ENCODE measurements at regions not wholly inside any gene's neighbourhood (a gene's known extent, or its start where the extent isn't known, plus 50 kb on each side); places are given as distances from the start of the nearest gene placed in this dataset.
A peak's percentile ranks its signal among the peaks of the same experiment; 100 is the strongest.

DNA sequence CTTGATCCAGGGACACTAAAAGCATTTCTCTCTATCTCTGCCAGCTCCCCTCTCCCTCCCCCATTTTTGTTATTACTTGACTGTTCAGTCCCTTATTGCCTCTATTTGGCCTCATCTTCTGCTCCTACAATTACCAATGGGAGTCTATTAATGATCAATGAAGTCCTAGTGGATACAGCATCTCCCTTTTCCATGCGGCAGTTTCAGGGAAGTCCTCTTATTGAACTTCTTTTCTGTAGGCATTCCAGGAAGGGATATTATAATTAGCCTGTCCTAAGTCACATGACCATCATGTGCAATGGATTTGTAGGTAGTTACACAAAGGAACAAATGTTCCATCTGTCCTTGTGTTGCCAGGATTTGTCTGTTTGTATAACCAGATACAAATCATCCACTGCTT lies 495.1 kb upstream of the CNTNAP5 start:
- TF ChIP-seq, protein P1, sequence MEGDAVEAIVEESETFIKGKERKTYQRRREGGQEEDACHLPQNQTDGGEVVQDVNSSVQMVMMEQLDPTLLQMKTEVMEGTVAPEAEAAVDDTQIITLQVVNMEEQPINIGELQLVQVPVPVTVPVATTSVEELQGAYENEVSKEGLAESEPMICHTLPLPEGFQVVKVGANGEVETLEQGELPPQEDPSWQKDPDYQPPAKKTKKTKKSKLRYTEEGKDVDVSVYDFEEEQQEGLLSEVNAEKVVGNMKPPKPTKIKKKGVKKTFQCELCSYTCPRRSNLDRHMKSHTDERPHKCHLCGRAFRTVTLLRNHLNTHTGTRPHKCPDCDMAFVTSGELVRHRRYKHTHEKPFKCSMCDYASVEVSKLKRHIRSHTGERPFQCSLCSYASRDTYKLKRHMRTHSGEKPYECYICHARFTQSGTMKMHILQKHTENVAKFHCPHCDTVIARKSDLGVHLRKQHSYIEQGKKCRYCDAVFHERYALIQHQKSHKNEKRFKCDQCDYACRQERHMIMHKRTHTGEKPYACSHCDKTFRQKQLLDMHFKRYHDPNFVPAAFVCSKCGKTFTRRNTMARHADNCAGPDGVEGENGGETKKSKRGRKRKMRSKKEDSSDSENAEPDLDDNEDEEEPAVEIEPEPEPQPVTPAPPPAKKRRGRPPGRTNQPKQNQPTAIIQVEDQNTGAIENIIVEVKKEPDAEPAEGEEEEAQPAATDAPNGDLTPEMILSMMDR (IDR thresholded peaks at IDR 0.05; ENCODE audit: control extremely low read depth, extremely low read depth): no peak
- H3K4me3 ChIP-seq: no peak overlapping the region
- peaks cover 0 to 2% (median 0%) of the 10 kb centered on the region in 4 donors for H3K9me3 ChIP-seq (ENCODE audit: control insufficient read depth in 4 of 4, insufficient read depth in 3 of 4, low read length in 3 of 4)
- ATAC-seq (ENCODE audit: insufficient read depth, low FRiP score) (no peak), DNase-seq (no peak)
- no peaks in the 10 kb centered on the region for H3K27me3 ChIP-seq (ENCODE audit: control insufficient read depth in 3 of 3, insufficient read depth in 3 of 3, low read length in 2 of 3)
- peaks cover 0 to 4% (median 0%) of the 10 kb centered on the region in 5 donors for H3K4me1 ChIP-seq (ENCODE audit: control insufficient read depth in 5 of 5, insufficient read depth in 5 of 5, low read length in 5 of 5)
- H3K36me3 ChIP-seq (ENCODE audit: control insufficient read depth in 4 of 4, insufficient read depth in 4 of 4, low read length in 4 of 4): no peaks in the 10 kb centered on the region
- no peak overlapping the region for H3K27ac ChIP-seq (ENCODE audit: low read depth in 1 of 2, low read length in 1 of 2)
- WGBS, 2 donors: 93 to 95% methylated on average over 1 of the region's 1 CpG
- no peak overlapping the region for H3K9ac ChIP-seq (ENCODE audit: insufficient read depth in 1 of 2, low read length in 2 of 2)

DNA sequence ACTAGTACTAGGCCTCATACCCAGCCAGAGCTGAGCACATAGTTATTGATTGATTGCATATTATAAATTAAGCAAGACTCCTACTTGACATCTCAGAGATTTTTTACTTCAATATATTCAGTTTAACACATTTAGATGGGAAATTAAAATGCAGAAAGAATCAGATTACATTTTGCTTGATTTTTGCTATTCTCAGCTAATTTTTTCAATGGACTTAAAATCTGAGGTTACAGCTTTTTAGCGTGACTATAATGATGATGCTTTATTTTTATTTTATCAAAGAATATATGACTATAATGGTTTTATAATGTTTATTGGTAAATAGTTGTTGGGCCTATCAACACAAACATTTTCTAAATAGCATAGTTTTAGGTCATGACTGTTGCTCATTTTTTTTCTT lies 493.0 kb upstream of the CNTNAP5 start:
- no peak overlapping the region for H3K4me3 ChIP-seq
- DNase-seq: no peak
- H3K9me3 ChIP-seq (ENCODE audit: control insufficient read depth in 4 of 4, insufficient read depth in 3 of 4, low read length in 3 of 4): peaks cover 0 to 2% (median under 1%) of the 10 kb centered on the region in 4 donors
- H3K27me3 ChIP-seq (ENCODE audit: control insufficient read depth in 3 of 3, insufficient read depth in 3 of 3, low read length in 2 of 3): no peaks in the 10 kb centered on the region
- ATAC-seq (ENCODE audit: insufficient read depth, low FRiP score): no peak
- no peak overlapping the region for H3K9ac ChIP-seq (ENCODE audit: insufficient read depth in 1 of 2, low read length in 2 of 2)
- no peaks in the 10 kb centered on the region for H3K36me3 ChIP-seq (ENCODE audit: control insufficient read depth in 4 of 4, insufficient read depth in 4 of 4, low read length in 4 of 4)
- H3K4me1 ChIP-seq (ENCODE audit: control insufficient read depth in 5 of 5, insufficient read depth in 5 of 5, low read length in 5 of 5): peaks cover 0 to 4% (median 0%) of the 10 kb centered on the region in 5 donors
- TF ChIP-seq, protein P1 (IDR thresholded peaks at IDR 0.05; ENCODE audit: control extremely low read depth, extremely low read depth): no peak
- no peak overlapping the region for H3K27ac ChIP-seq (ENCODE audit: low read depth in 1 of 2, low read length in 1 of 2)
- 86 to 95% methylated on average over 1 of the region's 1 CpG for WGBS, 2 donors

DNA sequence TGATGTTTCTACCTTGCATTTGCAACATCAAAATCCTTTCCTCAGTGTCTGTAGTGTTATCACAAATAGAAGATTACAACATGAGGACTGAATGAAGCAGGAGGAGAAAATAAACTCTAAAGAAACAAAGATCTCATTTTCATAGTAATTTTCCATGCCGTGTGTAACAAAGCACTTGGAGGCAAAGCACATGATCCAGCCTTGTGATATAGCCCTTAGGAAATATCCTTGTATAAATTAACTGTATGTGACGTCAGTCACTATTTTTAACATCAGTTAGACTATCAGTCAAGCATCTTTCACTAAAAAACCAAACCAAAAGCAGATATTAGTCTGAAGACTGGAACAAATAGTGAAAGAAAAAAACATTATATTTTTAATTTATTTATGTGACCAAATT lies 492.1 kb upstream of the CNTNAP5 start:
- TF ChIP-seq, protein P1 (IDR thresholded peaks at IDR 0.05; ENCODE audit: control extremely low read depth, extremely low read depth): no peak
- H3K9me3 ChIP-seq (ENCODE audit: control insufficient read depth in 4 of 4, insufficient read depth in 3 of 4, low read length in 3 of 4): peaks cover 0 to 5% (median 0%) of the 10 kb centered on the region in 4 donors
- no peaks in the 10 kb centered on the region for H3K27me3 ChIP-seq (ENCODE audit: control insufficient read depth in 3 of 3, insufficient read depth in 3 of 3, low read length in 2 of 3)
- no peak overlapping the region for H3K27ac ChIP-seq (ENCODE audit: low read depth in 1 of 2, low read length in 1 of 2)
- no peak overlapping the region for H3K9ac ChIP-seq (ENCODE audit: insufficient read depth in 1 of 2, low read length in 2 of 2)
- H3K36me3 ChIP-seq (ENCODE audit: control insufficient read depth in 4 of 4, insufficient read depth in 4 of 4, low read length in 4 of 4): no peaks in the 10 kb centered on the region
- no peak overlapping the region for H3K4me3 ChIP-seq
- DNase-seq: peak in 1 of 3 donors; percentile 16
- H3K4me1 ChIP-seq (ENCODE audit: control insufficient read depth in 5 of 5, insufficient read depth in 5 of 5, low read length in 5 of 5): peaks cover 0 to 4% (median 0%) of the 10 kb centered on the region in 5 donors
- no peak for ATAC-seq (ENCODE audit: insufficient read depth, low FRiP score)
- WGBS, 2 donors: 38 to 61% methylated on average over 2 of the region's 2 CpGs

DNA sequence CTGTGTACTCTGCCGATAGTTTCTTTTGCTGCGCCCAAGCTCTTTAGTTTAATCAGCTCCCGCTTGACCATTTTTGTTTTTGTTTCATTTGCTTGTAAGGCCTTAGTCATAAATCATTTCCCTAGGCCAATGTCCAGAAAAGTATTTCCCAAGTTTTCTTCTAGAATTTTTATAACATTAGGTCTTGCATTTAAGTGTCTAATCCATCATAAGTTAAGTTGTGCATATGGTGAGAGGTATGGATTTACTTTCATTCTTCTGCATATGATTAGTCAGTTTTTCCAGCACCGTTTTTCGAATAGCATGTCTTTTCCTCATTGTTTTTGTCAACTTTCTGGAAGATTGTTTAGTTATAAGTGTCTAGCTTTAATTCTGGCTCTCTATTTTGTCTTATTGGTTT lies 484.8 kb upstream of the CNTNAP5 start:
- no peak overlapping the region for H3K27ac ChIP-seq (ENCODE audit: low read depth in 1 of 2, low read length in 1 of 2)
- no peak overlapping the region for H3K4me3 ChIP-seq
- WGBS, 2 donors: 86 to 94% methylated on average over 5 of the region's 5 CpGs
- peaks cover 0 to 5% (median 2%) of the 10 kb centered on the region in 4 donors for H3K9me3 ChIP-seq (ENCODE audit: control insufficient read depth in 4 of 4, insufficient read depth in 3 of 4, low read length in 3 of 4)
- ATAC-seq (ENCODE audit: insufficient read depth, low FRiP score): no peak
- H3K36me3 ChIP-seq (ENCODE audit: control insufficient read depth in 4 of 4, insufficient read depth in 4 of 4, low read length in 4 of 4): no peaks in the 10 kb centered on the region
- DNase-seq: no peak
- H3K4me1 ChIP-seq (ENCODE audit: control insufficient read depth in 5 of 5, insufficient read depth in 5 of 5, low read length in 5 of 5): no peaks in the 10 kb centered on the region
- H3K27me3 ChIP-seq (ENCODE audit: control insufficient read depth in 3 of 3, insufficient read depth in 3 of 3, low read length in 2 of 3): no peaks in the 10 kb centered on the region
- TF ChIP-seq, protein P1 (IDR thresholded peaks at IDR 0.05; ENCODE audit: control extremely low read depth, extremely low read depth): no peak
- H3K9ac ChIP-seq (ENCODE audit: insufficient read depth in 1 of 2, low read length in 2 of 2): no peak overlapping the region
